Lower leg skin (tissue), 3 donors: ENCODE measurements at regions not wholly inside any gene's neighbourhood (a gene's known extent, or its start where the extent isn't known, plus 50 kb on each side); places are given as distances from the start of the nearest gene placed in this dataset.

Experiments
- CTCF ChIP-seq, 3 donors: fragments of 450-650 bp; IDR thresholded peaks; one replicate each; pipeline ENCODE4 v1.5.1; 2016; ENCODE audit warnings: antibody characterized with exemption in 3 of 3, mild to moderate bottlenecking in 3 of 3, moderate library complexity in 2 of 3
- POLR2A ChIP-seq, 2 donors: fragments of 450-650 bp; IDR thresholded peaks; one replicate each; pipeline ENCODE4 v1.6.1; 2016 to 2017; ENCODE audit warnings: antibody characterized with exemption in 2 of 2, mild to moderate bottlenecking in 1 of 2, moderate library complexity in 1 of 2

GRCh38 chr3:190238871-190239270 is 83.4 kb downstream of the CLDN1 start:
- no peak for TF ChIP-seq CTCF (IDR thresholded peaks at IDR 0.05)
- TF ChIP-seq POLR2A (IDR thresholded peaks at IDR 0.05) = no peak
